Stimulated activated naive CD4-positive, alpha-beta T cell (primary cell): ENCODE measurements at regions not wholly inside any gene's neighbourhood (a gene's known extent, or its start where the extent isn't known, plus 50 kb on each side); places are given as distances from the start of the nearest gene placed in this dataset.
"Not testable (repeated sequence)": the region's sequence is repeated elsewhere in the genome, so short reads cannot be mapped to it uniquely, and the experiment has no call there.

Experiments
- DNase-seq, 6 experiments: peaks; one replicate each; lab custom pipeline; 2025; lab: John Stamatoyannopoulos, UW

DNA sequence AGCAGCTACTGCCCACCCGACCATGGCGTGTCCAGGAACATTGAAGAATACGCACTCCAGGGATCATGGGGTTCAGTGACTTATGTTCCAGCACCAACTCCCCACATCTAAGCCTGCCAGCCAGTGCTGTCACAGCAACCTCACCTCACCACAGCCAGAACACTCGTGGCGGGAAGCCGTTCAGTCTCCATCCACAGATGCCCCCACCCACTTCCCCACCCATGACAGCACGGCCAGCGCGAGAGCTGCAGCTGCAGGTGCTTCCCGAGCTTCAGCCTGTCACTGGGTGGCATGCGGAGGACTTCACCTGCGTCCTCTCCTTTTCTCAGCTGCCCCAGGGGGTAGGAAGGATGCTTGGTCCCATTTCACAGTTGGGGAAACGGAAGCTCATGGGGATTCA lies 50.3 kb downstream of the RBFOX3 start:
- no peak for DNase-seq

GRCh38 chr17:79559111-79559887 lies 51.6 kb downstream of the RBFOX3 start:
- no peak for DNase-seq

DNA sequence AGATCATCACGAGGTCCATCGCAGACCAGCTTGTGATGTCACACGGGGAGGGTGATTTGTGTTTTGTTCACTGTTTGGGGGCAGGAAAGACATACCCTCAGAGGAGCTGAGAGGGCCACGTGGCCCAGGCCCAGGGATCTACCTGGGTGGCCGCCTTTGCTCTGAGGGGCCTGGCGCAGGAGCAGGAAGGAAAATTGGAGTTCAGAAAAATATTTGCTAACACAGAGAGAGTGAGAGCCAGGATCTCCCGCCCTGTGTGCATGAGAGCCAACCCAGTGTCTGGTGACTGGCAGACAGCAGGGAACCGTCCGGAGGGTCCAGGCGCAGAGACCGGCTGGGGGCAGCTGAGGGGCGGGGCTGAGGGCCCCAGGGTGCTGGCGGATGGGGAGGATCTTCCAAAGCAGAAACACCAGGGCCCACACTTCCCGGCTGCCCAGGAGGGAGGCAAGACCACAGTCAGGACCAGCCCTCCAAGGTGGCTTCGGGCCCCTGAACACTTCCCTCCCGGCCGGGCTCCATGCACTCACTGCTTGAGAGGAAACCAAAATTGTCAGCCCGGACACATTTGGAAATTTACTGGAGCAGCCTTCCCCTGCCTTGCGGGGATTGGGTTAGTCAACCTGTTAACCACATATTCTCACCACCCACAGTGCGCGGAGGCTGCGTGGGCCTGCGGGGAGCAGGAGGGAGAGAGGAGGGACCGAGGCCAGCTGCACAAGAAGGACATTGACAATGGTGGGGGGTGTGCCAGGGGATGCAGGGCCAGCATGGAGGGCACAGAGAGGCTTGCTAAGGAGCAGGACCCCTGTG lies 52.6 kb downstream of the RBFOX3 start:
- DNase-seq: no peak

GRCh38 chr17:79557276-79558090 lies 53.4 kb downstream of the RBFOX3 start:
- no peak for DNase-seq

- no peak for DNase-seq
Measured at GRCh38 chr17:79556271-79556670, 54.6 kb downstream of the RBFOX3 start.

DNA sequence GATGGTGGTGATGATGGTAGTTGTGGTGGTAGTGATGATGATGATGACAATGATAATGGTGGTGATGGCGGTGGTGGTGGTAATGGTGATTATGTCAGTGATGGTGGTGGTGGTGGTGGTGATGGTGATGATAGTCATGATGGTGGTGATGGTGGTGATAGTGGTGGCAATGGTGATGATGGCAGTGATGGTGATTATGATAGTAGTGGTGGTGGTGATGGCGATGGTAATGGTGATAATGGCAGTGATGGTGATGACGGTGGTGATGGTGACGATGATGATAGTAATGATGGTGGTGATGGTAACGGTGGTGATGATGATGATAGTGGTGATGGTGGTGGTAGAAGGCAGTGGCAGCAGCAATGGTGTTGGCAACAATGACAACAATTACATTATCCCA lies 55.3 kb downstream of the RBFOX3 start:
- DNase-seq: no peak

DNA sequence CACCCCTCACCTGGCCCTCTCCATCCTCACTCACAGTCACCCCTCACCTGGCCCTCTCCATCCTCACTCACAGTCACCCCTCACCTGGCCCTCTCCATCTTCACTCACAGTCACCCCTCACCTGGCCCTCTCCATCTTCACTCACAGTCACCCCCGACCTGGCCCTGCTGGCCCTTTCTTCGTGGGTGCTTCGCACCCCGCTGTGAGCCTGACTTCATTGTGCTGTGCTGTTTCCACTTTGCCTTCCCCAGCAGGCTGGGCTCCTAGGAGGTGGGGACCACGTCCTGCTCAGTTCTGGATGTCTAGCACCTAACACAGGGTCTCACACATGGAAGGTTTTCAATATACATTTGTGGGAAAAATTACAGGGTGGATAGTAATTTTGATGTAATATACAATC lies 56.5 kb downstream of the RBFOX3 start:
- not testable (repeated sequence) for DNase-seq

- DNase-seq: no peak
Measured at GRCh38 chr17:79552824-79553223, 58.0 kb downstream of the RBFOX3 start.

DNA sequence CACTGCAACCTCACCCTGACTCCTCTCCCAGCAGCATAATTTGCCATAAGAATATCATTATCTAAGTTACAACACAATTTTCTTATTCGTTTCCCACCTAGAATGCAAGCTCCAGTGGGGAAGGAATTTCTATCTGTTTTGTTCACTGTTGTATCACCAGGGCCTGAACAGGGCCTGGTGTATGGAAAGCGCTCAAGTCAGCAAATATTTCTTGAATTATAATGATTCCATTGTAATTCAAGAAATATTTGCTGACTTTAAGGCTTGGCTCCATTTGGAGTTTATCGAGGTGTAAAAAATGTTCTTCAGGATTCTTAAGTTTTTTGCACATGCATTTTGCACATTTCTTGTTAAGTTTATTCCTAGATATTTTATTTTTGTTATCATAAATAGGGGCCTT lies 58.4 kb downstream of the RBFOX3 start:
- no peak for DNase-seq

DNA sequence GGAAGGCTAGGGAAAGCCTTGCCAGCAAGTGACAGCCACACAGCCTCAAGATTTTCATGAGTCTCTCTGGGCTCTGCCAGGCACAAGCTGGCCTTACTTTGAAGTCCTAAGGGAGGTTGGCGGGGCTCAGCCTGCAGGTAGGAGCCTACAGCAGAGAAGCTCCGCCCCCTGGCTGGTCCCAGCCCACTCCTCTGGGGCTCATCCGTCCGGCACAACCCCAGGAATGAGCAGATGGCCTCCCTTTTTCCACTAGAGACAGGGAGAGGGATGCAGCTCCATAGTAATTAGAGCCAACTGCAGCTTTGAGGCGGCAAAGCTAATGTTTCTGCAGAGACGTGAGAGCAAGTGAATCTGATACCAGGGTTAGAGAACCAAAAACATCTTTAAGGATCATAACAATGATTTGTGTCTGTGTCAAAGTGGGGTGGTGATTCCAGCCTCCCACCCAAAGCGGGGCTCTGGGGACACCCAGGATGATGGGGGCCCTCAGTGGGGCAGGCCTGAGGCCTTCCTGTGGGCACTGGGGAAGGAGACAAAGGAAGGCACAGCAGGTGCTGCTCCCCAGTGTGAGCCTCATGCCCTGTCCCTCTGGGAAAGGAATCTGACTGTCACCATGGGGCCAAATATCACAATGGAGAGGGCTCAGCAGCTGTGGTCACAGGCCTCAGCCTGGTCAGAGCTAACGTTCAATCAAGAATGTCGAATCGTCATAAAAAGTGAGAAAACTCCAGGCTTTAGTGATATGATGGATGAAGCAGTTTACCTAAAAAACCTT lies 61.5 kb downstream of the RBFOX3 start:
- no peak for DNase-seq

GRCh38 chr17:79548116-79548515 lies 62.7 kb downstream of the RBFOX3 start:
- DNase-seq: no peak

DNA sequence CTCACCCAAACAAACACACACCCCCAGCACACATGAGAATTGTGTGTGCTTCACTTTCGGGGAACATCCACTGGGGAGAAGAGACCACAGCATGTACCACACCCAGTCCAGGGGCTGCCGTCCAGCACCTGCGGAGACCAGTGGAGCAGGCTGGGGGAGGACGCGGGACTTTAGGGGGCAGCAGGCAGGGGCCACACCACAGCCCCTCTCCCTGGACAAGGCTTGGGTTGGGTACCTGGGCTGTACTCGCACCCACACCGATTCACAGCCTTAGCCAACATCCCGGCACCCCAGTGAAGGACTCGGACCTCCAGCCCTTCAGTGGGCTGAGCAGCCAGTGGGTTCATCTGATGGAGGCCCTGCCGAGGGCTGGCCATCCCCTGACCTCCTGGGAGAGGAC lies 63.3 kb downstream of the RBFOX3 start:
- no peak for DNase-seq

GRCh38 chr17:79547171-79547570 lies 63.7 kb downstream of the RBFOX3 start:
- not testable (repeated sequence) for DNase-seq

DNA sequence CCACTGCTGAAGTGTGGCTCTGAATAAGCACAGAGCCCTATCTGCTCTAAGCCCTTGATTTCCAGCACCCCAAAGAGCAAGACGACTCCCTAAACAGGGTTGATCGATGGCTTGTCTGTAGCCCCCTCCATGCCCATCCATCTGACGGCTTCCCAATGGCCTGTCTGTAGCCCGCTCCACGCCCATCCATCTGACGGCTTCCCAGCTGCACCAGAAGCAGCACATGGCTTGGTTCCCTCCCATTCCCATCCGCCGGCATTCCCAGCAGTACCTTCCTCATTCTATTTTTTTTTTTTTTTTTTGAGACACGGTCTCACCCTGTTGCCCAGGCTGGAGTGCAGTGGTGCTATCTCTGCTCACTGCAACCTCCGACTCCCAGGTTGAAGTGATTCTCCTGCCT lies 64.5 kb downstream of the RBFOX3 start:
- DNase-seq: no peak

DNA sequence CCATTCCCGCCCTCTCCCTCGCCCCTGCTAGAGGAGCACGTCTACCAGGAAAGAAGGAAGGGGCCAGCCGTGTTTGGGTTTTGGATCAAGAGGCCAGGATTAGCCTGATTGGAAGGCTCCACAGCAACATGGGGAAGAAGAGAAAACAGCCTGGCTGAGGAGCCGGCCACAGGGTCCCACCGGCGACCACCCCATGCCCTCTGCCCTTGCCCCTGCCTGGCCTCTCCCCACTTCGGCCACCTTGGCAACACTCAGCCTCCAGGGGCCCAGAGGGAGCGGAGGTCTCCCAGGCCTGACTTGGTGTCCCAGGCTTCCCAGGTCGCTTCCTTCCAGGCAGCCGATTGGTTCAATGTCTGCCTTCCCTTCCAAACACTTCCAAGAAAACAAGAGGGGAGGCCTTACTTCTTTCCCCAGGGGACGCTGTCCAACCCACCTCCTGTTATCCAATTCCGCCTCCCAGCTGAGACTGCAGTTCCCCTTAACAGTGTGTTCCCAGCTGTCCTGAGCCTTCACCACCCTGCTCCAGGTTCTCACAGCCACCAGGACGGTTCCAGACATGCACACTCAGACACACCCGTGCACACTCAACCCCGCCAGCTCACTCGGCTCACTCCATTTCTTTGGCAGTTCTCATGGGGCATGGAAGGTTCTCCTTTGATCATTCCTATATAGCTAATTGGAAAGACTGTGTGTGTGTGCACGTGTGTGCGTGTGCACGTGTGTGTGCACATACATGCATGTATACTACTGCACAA lies 65.4 kb downstream of the RBFOX3 start:
- DNase-seq: no peak

- DNase-seq: no peak
Measured at GRCh38 chr17:79544142-79544914, 66.5 kb downstream of the RBFOX3 start.

DNA sequence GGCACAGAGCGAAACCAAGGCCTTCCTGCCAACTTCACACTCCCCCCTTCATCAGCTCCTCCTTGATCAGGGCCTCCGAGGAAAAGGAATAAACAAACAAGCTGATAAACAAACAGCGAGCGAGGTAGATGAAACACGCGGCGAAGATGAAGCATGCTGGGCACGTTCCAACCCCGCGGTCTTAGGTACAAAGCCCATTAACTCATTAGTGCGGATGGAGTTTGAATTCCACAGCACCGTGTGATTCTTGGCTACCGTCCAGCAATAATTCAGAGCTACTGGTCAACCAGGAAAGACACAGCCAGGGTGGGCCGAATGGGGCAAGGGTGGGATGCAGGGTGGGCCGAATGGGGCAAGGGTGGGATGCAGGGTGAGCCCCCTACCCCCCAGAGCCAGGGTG lies 67.3 kb downstream of the RBFOX3 start:
- DNase-seq: no peak

DNA sequence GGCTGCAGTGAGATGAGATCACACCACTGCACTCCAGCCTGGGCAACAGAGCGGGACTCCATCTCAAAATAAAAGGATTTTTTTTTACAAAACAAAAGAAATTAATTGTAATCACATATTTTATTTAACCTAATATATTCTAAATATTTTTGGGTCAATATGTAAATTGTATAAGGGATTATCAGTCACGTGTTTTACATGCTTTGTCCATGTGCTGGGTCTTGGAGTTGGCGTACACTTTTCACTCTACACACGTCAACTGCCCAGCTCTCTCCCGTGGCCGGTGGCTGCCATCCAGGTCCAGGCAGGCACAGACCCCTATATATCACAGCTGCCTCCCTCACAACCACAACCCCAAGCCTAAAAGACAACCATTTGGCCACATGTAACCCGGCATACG lies 68.1 kb downstream of the RBFOX3 start:
- no peak for DNase-seq

DNA sequence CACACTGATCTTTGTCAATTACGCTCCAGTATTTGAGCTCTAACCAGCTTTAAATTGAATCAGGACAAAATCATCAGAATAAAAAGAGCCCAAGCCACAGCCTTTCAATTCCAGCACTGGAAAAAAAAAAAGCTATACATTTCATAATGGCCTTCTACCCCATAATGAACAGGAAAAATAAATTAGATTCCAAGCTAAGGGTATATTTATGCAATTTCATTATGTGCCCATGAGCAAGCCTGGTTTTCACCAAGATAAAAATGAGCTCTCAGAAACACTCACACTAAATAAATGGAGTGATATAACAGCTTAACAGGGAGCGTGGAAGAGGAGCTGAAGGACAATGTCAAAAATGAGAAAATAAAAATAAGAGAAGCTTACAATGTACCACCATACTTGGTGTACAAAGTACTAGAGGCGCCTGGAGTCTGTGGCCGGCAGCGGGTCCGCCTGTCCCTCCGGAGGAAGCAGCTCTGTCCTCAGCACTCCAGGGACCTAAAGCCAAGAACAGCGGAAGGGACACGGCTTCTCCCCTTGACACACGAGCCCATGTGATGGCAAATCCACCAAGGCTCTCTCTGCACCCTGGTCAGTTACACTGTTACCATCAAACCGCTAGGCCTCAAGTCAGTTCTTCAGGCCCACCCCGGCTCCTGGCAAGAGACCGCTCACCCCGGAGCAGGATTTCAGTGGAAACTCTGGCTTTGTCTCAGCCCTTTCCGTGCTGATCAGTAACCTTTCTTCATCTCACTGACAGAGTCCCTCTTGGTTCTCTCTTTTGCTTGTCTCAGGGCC lies 69.6 kb downstream of the RBFOX3 start:
- DNase-seq: no peak
